Neural crest cell (in vitro differentiated cells): ENCODE measurements at regions not wholly inside any gene's neighbourhood (a gene's known extent, or its start where the extent isn't known, plus 50 kb on each side); places are given as distances from the start of the nearest gene placed in this dataset.
"Not testable (repeated sequence)": the region's sequence is repeated elsewhere in the genome, so short reads cannot be mapped to it uniquely, and the experiment has no call there.

Source experiments
- DNase-seq: peaks from one replicate; pipeline ENCODE4 v3.0.0; 2021; ENCODE audit warnings: low read depth, mixed read lengths, low spot score
- H3K27ac Mint-ChIP-seq: one replicate; pipeline ENCODE4 v1.8.0; 2021; ENCODE audit warnings: mild to moderate bottlenecking, mixed read lengths; ENCODE audit not compliant: unreplicated experiment
- H3K27me3 Mint-ChIP-seq: 2 replicates; pipeline ENCODE4 v1.8.0; 2021; ENCODE audit warnings: low read depth, mild to moderate bottlenecking, mixed read lengths
- H3K36me3 Mint-ChIP-seq: 2 replicates; pipeline ENCODE4 v1.8.0; 2021; ENCODE audit warnings: low read depth, mild to moderate bottlenecking, mixed read lengths
- H3K4me1 Mint-ChIP-seq: 2 replicates; pipeline ENCODE4 v1.8.0; 2021; ENCODE audit warnings: mixed read lengths
- H3K4me3 Mint-ChIP-seq: one replicate; pipeline ENCODE4 v1.8.0; 2021; ENCODE audit warnings: mild to moderate bottlenecking, mixed read lengths
- H3K9me3 Mint-ChIP-seq: 2 replicates; pipeline ENCODE4 v1.8.0; 2021; ENCODE audit warnings: mixed read lengths
- TF ChIP-seq, protein P1 (sequence below): fragments of 200-600 bp; sonication (generic); conservative IDR thresholded peaks from 2 replicates; pipeline ENCODE4 v1.5.0; 2021; ENCODE audit warnings: antibody characterized with exemption, mild to moderate bottlenecking

DNA sequence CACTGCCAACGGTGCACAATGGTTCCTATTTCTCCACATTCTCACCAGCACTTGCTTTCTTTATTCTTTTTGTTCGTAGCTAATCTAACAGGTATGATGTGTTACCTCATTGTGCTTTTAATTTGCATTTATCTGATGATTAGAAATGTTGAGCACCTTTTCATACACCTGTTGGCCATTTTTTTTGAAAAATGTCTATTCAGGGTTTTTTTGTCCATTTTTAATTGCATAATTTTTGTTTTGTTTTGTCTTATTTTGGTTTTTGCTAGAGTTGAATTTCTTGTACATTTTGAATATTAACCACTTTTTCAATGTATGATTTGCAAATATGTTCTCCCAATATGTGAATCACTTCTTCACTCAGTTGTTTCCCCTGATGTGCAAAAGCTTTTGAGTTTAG is 150.6 kb downstream of the TENT5A start:
- TF ChIP-seq, protein P1, sequence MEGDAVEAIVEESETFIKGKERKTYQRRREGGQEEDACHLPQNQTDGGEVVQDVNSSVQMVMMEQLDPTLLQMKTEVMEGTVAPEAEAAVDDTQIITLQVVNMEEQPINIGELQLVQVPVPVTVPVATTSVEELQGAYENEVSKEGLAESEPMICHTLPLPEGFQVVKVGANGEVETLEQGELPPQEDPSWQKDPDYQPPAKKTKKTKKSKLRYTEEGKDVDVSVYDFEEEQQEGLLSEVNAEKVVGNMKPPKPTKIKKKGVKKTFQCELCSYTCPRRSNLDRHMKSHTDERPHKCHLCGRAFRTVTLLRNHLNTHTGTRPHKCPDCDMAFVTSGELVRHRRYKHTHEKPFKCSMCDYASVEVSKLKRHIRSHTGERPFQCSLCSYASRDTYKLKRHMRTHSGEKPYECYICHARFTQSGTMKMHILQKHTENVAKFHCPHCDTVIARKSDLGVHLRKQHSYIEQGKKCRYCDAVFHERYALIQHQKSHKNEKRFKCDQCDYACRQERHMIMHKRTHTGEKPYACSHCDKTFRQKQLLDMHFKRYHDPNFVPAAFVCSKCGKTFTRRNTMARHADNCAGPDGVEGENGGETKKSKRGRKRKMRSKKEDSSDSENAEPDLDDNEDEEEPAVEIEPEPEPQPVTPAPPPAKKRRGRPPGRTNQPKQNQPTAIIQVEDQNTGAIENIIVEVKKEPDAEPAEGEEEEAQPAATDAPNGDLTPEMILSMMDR: no peak
- no peak overlapping the region for H3K27ac Mint-ChIP-seq
- DNase-seq: no peak
- H3K36me3 Mint-ChIP-seq: no peaks in the 10 kb centered on the region
- H3K9me3 Mint-ChIP-seq: peaks cover 5% of the 10 kb centered on the region
- H3K4me3 Mint-ChIP-seq: no peak overlapping the region
- H3K4me1 Mint-ChIP-seq: no peaks in the 10 kb centered on the region
- H3K27me3 Mint-ChIP-seq: no peaks in the 10 kb centered on the region

DNA sequence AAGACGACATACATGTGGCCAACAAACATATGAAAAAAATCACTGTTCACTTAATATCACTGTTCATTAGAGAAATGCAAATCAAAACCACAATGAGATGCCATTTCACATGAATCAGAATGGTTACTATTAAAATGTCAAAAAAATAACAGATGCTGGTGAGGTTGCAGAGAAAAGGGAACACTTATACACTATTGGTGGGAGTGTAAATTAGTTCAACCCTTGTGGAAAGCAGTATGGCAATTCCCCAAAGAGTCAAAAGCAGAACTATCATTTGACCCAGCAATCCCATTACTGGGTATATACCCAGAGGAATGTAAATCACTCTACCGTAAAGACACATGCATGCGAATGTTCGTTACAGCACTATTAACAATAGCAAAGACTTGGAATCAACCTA is 152.0 kb downstream of the TENT5A start:
- H3K4me3 Mint-ChIP-seq, DNase-seq, H3K9me3 Mint-ChIP-seq, H3K27ac Mint-ChIP-seq, H3K36me3 Mint-ChIP-seq, H3K27me3 Mint-ChIP-seq, H3K4me1 Mint-ChIP-seq: not testable (repeated sequence)

DNA sequence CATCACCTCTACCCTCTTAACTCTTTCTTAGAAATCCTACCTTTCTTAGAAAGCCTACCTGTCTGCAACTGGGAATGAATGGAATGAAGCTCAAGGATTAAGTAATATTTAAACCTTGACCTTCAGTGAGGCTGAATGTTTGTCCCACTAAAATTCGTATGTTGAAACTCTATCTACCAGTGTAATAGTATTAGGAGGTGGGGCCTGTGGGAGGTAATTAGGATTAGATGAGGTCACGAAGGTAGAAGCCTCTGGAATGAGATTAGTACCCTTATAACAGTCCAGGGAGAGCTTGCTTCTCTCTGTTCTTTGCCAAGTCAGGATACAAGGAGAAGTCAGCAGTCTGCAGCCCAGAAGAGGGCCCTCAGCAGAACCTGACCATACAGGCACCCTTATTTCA is 158.0 kb downstream of the TENT5A start:
- no peaks in the 10 kb centered on the region for H3K4me1 Mint-ChIP-seq
- peaks cover 3% of the 10 kb centered on the region for H3K9me3 Mint-ChIP-seq
- no peaks in the 10 kb centered on the region for H3K27me3 Mint-ChIP-seq
- H3K36me3 Mint-ChIP-seq: no peaks in the 10 kb centered on the region
- H3K27ac Mint-ChIP-seq: no peak overlapping the region
- TF ChIP-seq, protein P1: no peak
- DNase-seq: no peak
- no peak overlapping the region for H3K4me3 Mint-ChIP-seq

DNA sequence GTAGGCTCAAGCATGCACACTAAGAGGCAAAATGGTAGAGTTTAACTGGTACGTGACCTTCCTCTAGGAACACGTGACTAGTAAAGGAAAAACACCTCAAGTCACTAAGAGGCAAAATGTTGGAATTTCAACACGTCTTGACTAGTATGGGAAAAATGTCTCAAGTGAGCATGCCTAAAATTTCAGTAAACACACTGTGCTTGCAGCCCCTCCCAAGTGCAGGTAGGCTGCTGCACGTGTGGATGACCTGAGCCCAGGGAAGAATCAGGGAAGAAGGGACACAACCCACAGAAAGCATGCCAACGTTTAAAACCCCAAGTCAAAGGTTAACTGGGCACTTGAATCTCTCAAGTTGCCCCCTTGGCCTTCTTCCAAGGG is 162.2 kb downstream of the TENT5A start:
- Mint-ChIP-seq H3K4me3 (no peak overlapping the region), H3K9me3 (peaks cover 6% of the 10 kb centered on the region), H3K36me3 (no peaks in the 10 kb centered on the region), H3K27ac (no peak overlapping the region), H3K27me3 (no peaks in the 10 kb centered on the region), H3K4me1 (no peaks in the 10 kb centered on the region)
- no peak for DNase-seq
- TF ChIP-seq, protein P1: no peak

DNA sequence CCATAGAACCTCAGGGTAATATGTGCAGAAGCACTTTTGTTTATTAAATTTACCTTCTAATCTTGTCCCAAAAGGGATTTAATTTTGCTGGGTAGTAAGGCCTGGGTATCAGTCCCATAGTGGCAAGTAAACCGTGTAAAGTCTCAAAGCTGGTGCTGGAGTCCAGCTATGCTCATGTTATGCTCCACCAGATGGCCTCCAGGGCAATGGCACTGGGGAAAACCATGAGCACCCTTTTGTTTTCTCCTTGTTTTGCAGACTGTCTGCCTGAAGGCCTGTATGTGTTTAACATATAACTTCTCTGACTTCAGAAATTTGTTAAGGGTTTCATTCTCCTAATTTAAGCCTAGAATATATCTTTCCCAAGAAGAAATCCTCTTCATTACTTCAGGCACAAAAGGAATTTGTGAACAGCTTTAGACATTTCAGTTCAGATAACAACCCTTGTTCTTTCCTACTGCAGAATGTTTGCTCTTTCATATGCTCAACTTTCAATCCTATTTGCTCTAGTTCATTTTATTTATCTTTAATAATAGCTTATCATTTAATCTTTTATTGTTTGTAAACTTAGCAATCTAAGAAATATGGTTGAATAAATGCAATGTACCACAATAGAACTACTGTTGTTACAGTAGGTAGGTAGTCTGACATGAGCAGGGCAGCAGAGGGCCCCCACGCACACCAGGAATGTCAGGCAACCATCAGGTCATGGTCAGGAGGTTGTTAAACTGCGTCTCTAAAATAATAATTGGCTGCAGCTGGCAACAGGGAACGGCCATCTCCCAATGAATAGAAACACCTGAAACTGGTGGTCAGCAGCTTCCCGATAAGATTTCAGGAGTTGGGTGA is 162.8 kb downstream of the TENT5A start:
- DNase-seq: no peak
- Mint-ChIP-seq H3K9me3 (peaks cover 6% of the 10 kb centered on the region), H3K27me3 (no peaks in the 10 kb centered on the region), H3K27ac (no peak overlapping the region), H3K36me3 (no peaks in the 10 kb centered on the region), H3K4me3 (no peak overlapping the region), H3K4me1 (no peaks in the 10 kb centered on the region)
- TF ChIP-seq, protein P1: no peak

DNA sequence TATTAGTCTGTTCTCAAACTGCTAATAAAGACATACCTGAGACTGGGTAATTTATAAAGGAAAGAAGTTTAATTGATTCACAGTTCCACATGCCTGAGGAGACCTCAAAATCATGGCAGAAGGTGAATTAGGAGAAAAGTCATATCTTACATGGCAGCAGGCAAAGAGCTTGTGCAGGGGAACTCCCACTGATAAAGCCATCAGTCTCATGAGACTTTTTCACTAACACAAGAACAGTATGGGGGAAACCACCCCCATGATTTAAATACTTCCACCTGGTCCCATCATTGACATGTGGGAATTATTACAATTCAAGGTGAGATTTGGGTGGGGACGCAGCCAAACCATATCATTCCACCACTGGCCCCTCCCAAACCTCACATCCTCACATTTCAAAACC is 166.8 kb downstream of the TENT5A start:
- H3K27me3 Mint-ChIP-seq, H3K9me3 Mint-ChIP-seq, H3K4me1 Mint-ChIP-seq, H3K27ac Mint-ChIP-seq, H3K4me3 Mint-ChIP-seq, H3K36me3 Mint-ChIP-seq, DNase-seq: not testable (repeated sequence)

DNA sequence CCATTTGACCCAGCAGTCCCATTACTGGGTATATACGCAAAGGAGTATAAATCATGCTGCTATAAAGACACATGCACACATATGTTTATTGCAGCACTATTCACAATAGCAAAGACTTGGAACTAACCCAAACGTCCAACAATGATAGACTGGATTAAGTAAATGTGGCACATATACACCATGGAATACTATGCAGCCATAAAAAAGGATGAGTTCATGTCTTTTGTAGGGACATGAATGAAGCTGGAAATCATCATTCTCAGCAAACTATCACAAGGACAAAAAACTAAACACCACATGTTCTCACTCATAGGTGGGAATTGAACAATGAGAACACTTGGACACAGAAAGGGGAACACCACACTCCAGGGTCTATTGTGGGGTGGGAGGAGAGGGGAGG is 168.3 kb downstream of the TENT5A start:
- DNase-seq, H3K36me3 Mint-ChIP-seq, H3K9me3 Mint-ChIP-seq, H3K4me1 Mint-ChIP-seq, H3K4me3 Mint-ChIP-seq, H3K27ac Mint-ChIP-seq, H3K27me3 Mint-ChIP-seq: not testable (repeated sequence)
